NT2/D1 (cell line): ENCODE measurements at regions not wholly inside any gene's neighbourhood (a gene's known extent, or its start where the extent isn't known, plus 50 kb on each side); places are given as distances from the start of the nearest gene placed in this dataset.

Source experiments
- SUZ12 ChIP-seq: IDR thresholded peaks from 2 replicates; pipeline ENCODE4 v1.6.1; 2011; ENCODE audit not compliant: insufficient read length, insufficient read depth; ENCODE audit errors: extremely low read depth
- YY1 ChIP-seq: IDR thresholded peaks from 2 replicates; pipeline ENCODE4 v1.6.1; 2011; ENCODE audit not compliant: insufficient read length, insufficient read depth
- ZNF274 ChIP-seq: IDR thresholded peaks from 2 replicates; pipeline ENCODE4 v1.6.1; 2011; ENCODE audit warnings: mild to moderate bottlenecking, low read depth, low read length

DNA sequence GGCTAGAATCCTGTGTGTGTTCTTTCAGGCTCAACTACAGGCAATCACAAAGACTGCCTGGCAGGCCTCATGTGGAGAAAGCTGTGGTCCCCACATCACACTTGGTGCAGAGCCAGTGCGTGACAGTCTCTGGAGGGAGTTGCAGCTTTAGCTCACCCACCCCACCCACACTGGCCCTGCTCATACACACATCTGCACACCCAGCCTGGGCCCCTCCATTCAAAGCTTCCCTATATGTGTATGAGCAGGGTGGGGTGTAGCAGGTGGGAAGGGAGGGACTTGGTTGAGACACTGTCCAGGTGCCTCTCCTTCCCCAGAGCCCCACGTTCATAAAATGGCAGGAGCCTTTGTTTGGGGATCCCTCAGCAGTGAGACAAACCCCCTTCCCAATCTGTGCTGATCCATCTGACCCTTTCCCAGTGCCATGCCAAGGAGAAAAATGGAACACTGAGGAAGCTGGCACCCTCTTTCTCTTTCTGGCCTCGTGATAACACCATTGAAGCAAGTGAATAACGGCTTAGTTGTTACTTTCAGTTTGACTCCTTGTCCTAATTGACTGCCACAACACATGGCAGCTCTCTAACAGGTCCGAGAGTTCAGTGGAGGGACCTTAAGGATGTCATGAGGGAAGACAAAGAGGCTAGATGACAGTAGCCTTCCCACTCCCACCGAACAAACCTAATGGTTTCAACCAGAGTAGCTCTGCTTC is 53.8 kb upstream of the NRSN1 start:
- TF ChIP-seq ZNF274: no peak
- no peak for TF ChIP-seq YY1
- TF ChIP-seq SUZ12: no peak
